HEK293 (cell line): ENCODE measurements at regions not wholly inside any gene's neighbourhood (a gene's known extent, or its start where the extent isn't known, plus 50 kb on each side); places are given as distances from the start of the nearest gene placed in this dataset.

Experiments used
- CTCF ChIP-seq: fragments of 450-650 bp; formaldehyde crosslinking; IDR thresholded peaks from 2 replicates; pipeline ENCODE4 v1.5.1; 2016; ENCODE audit warnings: missing biosample characterization, missing genetic modification characterization
- RBAK ChIP-seq: fragments of 450-650 bp; formaldehyde crosslinking; IDR thresholded peaks from 2 replicates; pipeline ENCODE4 v1.5.1; 2016; ENCODE audit warnings: missing biosample characterization, missing genetic modification characterization
- ZNF2 ChIP-seq: fragments of 450-650 bp; formaldehyde crosslinking; IDR thresholded peaks from 2 replicates; pipeline ENCODE4 v1.5.1; 2016; ENCODE audit warnings: missing biosample characterization, missing genetic modification characterization
- ZNF37A ChIP-seq: fragments of 450-650 bp; IDR thresholded peaks from 2 replicates; pipeline ENCODE4 v1.5.1; 2018; ENCODE audit warnings: missing biosample characterization, missing genetic modification characterization
- ZNF404 ChIP-seq: fragments of 450-650 bp; formaldehyde crosslinking; IDR thresholded peaks from 2 replicates; pipeline ENCODE4 v1.5.1; 2017; ENCODE audit warnings: missing biosample characterization, missing genetic modification characterization
- ZNF704 ChIP-seq: fragments of 450-650 bp; formaldehyde crosslinking; IDR thresholded peaks from 2 replicates; pipeline ENCODE4 v1.5.1; 2016; ENCODE audit warnings: missing biosample characterization, missing genetic modification characterization
- ZNF785 ChIP-seq: fragments of 450-650 bp; formaldehyde crosslinking; IDR thresholded peaks from 2 replicates; pipeline ENCODE4 v1.5.1; 2016; ENCODE audit warnings: missing biosample characterization, missing genetic modification characterization
- TF ChIP-seq, protein P1 (sequence below): fragments of 450-650 bp; formaldehyde crosslinking; IDR thresholded peaks from 2 replicates; pipeline ENCODE4 v1.5.1; 2016; ENCODE audit warnings: missing biosample characterization, missing genetic modification characterization, borderline replicate concordance

DNA sequence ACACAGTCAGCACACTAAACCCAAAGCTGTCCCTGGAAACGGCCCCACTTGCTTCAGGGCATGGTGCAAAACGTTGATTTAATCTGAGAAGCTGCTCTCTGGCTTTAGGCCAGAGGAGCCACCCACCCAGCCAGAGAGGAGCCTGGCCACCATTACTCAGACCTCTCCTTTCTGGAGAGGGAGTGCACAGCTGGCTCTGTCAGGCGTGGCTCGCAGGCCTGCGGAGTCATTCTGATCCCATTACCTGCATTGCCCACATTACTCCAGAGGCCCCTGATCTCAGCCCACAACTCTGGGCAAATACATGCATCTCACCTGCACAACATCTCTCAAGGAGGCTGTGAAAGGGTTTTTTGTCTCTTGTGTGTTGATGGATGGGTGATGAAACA lies 370.0 kb upstream of the IGFBP3 start:
- TF ChIP-seq CTCF (tag by site-specific recombination) (no peak), RBAK (tag by site-specific recombination) (no peak), ZNF2 (no peak), ZNF785 (no peak), ZNF37A (tag by site-specific recombination) (no peak), ZNF704 (tag by site-specific recombination) (no peak), ZNF404 (tag by site-specific recombination) (no peak)
- TF ChIP-seq, protein P1, sequence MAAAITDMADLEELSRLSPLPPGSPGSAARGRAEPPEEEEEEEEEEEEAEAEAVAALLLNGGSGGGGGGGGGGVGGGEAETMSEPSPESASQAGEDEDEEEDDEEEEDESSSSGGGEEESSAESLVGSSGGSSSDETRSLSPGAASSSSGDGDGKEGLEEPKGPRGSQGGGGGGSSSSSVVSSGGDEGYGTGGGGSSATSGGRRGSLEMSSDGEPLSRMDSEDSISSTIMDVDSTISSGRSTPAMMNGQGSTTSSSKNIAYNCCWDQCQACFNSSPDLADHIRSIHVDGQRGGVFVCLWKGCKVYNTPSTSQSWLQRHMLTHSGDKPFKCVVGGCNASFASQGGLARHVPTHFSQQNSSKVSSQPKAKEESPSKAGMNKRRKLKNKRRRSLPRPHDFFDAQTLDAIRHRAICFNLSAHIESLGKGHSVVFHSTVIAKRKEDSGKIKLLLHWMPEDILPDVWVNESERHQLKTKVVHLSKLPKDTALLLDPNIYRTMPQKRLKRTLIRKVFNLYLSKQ (tag by site-specific recombination) = no peak
